ENCODE measurements at regions not wholly inside any gene's neighbourhood (a gene's known extent, or its start where the extent isn't known, plus 50 kb on each side); places are given as distances from the start of the nearest gene placed in this dataset.

- TF ChIP-seq CTCF (conservative IDR thresholded peaks at IDR 0.05 in 1 of 2, IDR thresholded peaks at IDR 0.05 in 1 of 2; ENCODE audit: extremely low read depth in 1 of 2, insufficient read depth in 1 of 2, low read depth in 1 of 2, low read length in 2 of 2) (no peak), EZH2 (IDR thresholded peaks at IDR 0.05; ENCODE audit: borderline replicate concordance, low read length) (no peak)
These were observed 592.5 kb upstream of the ATP2B1 start for GRCh38 chr12:90301095-90301494.
